Motor neuron (in vitro differentiated cells): ENCODE measurements at regions not wholly inside any gene's neighbourhood (a gene's known extent, or its start where the extent isn't known, plus 50 kb on each side); places are given as distances from the start of the nearest gene placed in this dataset.

ENCODE experiments used
- ATAC-seq, 8 experiments: fragments of 200-7000 bp; cut with Tn5 transposase; replicated peaks in 6 of 8; 2 replicates each; pipeline ENCODE4 v1.8.0; 2021; ENCODE audit warnings: mild to moderate bottlenecking in 8 of 8, moderate library complexity in 8 of 8
- H3K27ac ChIP-seq, 2 donors: fragments of 250-450 bp; sonication (Bioruptor Pico); 2 replicates each; pipeline ENCODE4 v1.9.0; 2021; ENCODE audit warnings: antibody characterized with exemption in 2 of 2, mild to moderate bottlenecking in 2 of 2, moderate library complexity in 1 of 2
- H3K4me1 ChIP-seq, 2 donors: fragments of 250-450 bp; sonication (Bioruptor Pico); replicated peaks in 1 of 2; 2 replicates each; pipeline ENCODE4 v1.6.1; 2021; ENCODE audit warnings: antibody characterized with exemption in 2 of 2, mild to moderate bottlenecking in 2 of 2, moderate library complexity in 1 of 2
- H3K4me3 ChIP-seq, 5 donors: fragments of 250-450 bp; sonication (Bioruptor Pico); 2 replicates each; pipeline ENCODE4 v1.9.0; 2021; ENCODE audit warnings: antibody characterized with exemption in 5 of 5, mild to moderate bottlenecking in 5 of 5, moderate library complexity in 4 of 5
- WGBS, 10 experiments: fragments of 450-650 bp; shearing (Covaris generic); methylation state at CpG; one replicate each; pipeline ENCODE4 v1.0.0; 2022; 5-methylcytosine and 5-hydroxymethylcytosine counted together
- in situ Hi-C, 9 experiments: fragments of 400-800 bp; cut with MboI; loops; one replicate each; pipeline ENCODE4 v1.15.0; 2021; ENCODE audit warnings: low sequenced_read_pairs in 9 of 9, low pct_unique_long_range_greater_than_20kb in 2 of 9; ENCODE audit not compliant: unreplicated experiment in 9 of 9

DNA sequence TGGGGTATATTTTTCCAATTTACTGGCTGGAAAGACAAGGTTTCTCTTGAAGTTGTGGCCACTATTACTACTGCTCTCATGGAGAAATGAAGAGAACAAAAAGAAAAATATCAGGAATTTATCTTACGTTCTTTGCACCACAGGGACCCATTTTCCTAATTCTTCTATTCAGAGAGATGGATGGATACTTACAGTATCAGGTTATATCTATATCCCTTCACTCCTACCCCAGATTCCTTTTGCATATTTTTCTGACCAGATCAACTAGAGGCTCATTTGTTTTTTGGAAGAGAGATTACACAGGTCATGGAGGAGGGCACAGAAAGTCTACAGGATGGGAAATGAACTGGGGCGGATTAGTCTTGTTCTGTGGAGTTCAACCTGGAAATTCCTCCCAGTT lies 277.2 kb upstream of the VLDLR start:
- Histone ChIP-seq H3K4me3 (no peak overlapping the region), H3K27ac (no peak overlapping the region), H3K4me1 (no peaks in the 10 kb centered on the region)
- whole genome bisulfite sequencing, 10 experiments, result 57 to 100% (median 100%) methylated on average over 1 to 2 of the region's 2 CpGs; no CpG with 5 or more reads in 1 of the 10 experiments
- in situ Hi-C loops, result no loop called here
- ATAC-seq, result no peak

DNA sequence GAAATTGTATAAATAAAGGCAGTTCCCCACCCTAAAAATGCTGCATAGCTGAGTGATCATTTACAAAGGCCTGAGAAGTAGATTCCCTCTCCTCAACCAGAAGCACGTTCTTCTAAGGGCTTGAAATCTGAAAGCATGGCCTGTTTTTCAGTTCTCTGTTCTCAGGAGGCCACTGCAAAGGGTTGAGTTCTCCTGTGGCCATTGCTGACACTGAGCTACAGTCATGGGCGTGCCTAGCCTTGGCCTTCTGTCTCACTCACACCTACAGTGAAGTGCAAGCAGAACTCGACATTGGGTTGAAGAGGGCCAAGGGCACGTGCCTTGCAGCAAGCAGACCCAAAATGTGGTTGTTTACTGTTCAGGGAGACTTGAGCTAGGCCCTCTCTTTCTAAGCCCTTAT lies 276.6 kb upstream of the VLDLR start:
- H3K4me3 ChIP-seq, result no peak overlapping the region
- 56 to 100% (median 94%) methylated on average over 1 to 3 of the region's 4 CpGs; no CpG with 5 or more reads in 3 of the 10 experiments for WGBS, 10 experiments
- in situ Hi-C loops, result no loop called here
- H3K4me1 ChIP-seq, result no peaks in the 10 kb centered on the region
- no peak overlapping the region for H3K27ac ChIP-seq
- ATAC-seq, result peak in 1 of 8 experiments; percentile 29

DNA sequence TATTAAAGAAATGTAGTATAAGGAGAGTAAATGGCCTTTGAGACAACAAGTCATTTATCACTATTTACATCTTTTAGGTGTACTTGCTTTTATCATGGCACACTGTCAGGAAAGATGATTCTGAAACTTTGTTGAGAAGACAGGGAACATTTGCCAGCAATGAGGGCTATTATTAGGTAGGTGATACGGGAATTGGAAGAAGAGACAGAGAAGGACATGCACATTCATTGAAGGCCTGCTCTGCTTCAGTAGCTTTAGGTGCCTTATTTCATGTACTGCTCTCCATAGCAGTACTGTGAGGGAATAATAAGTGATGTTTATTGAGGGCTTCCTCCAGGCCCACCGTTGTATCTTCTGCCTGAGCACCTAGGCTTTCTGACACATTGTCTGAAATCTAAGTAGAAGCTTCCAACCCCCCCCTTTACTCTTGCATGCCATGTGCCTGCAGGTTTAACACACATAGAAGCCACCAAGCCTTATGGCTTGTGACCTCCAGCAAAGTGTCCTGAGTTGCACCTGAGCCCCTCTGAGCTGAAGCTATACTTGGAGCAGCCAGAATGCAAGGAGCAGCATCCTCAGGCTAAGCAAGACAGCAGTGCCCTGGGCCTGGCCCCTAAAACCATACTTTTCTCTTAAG lies 275.2 kb upstream of the VLDLR start:
- Histone ChIP-seq H3K4me1 (no peaks in the 10 kb centered on the region), H3K27ac (no peak overlapping the region), H3K4me3 (no peak overlapping the region)
- ATAC-seq, result no peak
- WGBS, 10 experiments, result 57 to 100% (median 85%) methylated on average over 1 to 2 of the region's 2 CpGs; no CpG with 5 or more reads in 5 of the 10 experiments
- in situ Hi-C loops, result no loop called here

DNA sequence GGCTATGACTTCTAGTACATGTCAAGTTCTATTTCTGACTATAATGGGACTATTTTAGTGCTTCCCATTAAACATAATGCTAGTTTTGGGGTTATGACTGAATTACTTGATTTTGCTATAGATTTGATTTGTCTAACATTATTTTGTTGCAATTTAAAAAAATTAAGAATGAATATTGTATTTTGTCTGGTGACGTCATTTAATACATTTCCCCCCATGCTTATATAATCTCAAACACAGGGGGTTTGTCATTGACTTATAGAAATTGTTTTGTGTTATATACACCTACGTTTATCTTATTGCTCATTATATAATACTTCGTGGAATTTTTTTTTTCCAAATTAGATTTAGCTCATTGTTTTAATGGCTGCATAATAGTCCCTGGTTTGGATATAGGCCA lies 270.3 kb upstream of the VLDLR start:
- peaks cover 5 to 18% of the 10 kb centered on the region in 2 donors for H3K4me1 ChIP-seq
- no peak overlapping the region for H3K27ac ChIP-seq
- WGBS, 10 experiments, result 36 to 100% (median 90%) methylated on average over 1 to 3 of the region's 3 CpGs
- in situ Hi-C loops, result no loop called here
- H3K4me3 ChIP-seq, result no peak overlapping the region
- ATAC-seq, result no peak

DNA sequence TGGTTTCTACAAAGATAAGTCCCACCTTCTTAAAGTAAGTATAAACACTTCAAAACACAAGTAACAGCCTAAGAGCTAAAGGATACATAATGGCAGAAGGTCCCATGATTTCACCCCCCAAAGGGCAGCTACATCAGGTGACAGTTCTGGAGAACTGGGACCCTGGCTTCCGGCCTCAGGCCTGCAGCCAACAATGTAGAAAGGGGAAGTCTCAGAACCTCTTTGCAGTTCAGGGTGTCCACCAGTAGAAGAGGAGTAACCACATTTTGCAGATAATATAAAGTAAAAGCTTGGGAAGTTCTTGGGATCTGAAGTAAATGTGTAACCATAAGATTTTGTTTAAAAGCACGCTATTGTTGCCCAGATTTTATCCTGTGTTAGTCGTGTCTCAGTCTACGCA lies 267.4 kb upstream of the VLDLR start:
- in situ Hi-C loops, result no loop called here
- Histone ChIP-seq H3K27ac (no peak overlapping the region), H3K4me1 (peaks cover 7 to 26% of the 10 kb centered on the region in 2 donors), H3K4me3 (no peak overlapping the region)
- no peak for ATAC-seq
- WGBS, 10 experiments, result 29 to 96% (median 80%) methylated on average over 2 to 4 of the region's 4 CpGs; no CpG with 5 or more reads in 1 of the 10 experiments

DNA sequence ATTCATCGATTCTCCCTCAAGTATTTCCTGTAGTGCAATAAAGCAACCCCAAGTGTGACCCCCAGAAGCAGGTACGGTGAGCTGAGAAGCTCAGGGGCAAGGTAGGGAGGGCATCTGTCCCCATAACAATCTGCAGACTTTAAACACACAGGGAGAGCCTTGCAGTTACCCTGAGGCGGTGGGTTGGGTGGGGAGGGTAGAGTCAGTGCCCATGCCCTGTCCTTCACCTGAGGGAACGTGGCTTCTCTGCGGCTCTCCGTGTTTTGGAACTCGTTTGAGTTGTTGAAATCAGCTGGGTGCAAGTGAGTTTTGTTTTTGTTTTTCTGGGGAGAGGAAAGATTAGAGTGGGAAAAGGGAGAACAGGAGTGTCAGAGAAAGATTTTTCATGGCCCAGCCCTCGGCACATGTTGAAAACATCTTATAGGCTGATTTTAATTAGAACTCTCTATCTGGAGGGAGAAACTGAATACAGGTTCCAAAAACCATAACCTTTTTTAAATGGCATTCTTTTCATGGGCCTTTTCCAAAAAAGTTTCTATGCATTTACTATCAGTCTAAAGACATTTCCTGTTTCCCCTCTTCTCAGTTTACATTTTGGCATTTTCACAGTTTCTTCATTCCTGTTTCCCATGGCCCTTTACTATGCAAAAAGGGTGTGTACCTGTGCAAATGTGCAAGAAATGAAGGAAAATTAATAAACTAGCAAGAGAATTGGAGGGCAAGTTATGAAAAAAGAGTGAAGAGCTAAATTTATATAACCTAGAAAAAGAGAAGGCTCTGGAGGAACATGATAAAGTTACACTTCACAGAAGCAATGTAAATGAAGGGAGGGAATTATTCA lies 266.5 kb upstream of the VLDLR start:
- peaks cover 16 to 35% of the 10 kb centered on the region in 2 donors for H3K4me1 ChIP-seq
- ATAC-seq, result peak in 2 of 8 experiments; percentile 22 to 37
- no peak overlapping the region for H3K4me3 ChIP-seq
- H3K27ac ChIP-seq, result no peak overlapping the region
- 22 to 100% (median 73%) methylated on average over 1 to 7 of the region's 8 CpGs; no CpG with 5 or more reads in 1 of the 10 experiments for WGBS, 10 experiments
- in situ Hi-C loops, result no loop called here

DNA sequence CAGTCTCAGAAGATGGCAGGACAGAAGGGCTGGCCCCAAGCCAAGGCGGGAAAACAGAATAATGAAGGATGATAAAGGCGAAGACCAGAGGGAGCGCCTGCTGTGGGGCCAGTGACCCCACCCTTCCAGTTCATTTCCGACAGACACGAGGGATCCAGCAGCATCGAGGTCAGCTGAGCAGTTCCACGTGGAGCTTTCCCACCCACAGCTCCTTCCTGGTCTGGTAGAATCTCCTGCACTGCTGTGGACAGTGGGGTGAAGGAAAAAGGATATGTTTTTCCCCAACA lies 265.9 kb upstream of the VLDLR start:
- 0 to 80% (median 28%) methylated on average over 1 to 7 of the region's 7 CpGs for WGBS, 10 experiments
- peak; percentile 30 to 95 (median 62) for ATAC-seq
- H3K4me1 ChIP-seq, result peaks cover 22 to 39% of the 10 kb centered on the region in 2 donors
- H3K4me3 ChIP-seq, result no peak overlapping the region
- H3K27ac ChIP-seq, result peak overlapping the region in 1 of 2 donors; percentile 63
- in situ Hi-C loops, result no loop called here

DNA sequence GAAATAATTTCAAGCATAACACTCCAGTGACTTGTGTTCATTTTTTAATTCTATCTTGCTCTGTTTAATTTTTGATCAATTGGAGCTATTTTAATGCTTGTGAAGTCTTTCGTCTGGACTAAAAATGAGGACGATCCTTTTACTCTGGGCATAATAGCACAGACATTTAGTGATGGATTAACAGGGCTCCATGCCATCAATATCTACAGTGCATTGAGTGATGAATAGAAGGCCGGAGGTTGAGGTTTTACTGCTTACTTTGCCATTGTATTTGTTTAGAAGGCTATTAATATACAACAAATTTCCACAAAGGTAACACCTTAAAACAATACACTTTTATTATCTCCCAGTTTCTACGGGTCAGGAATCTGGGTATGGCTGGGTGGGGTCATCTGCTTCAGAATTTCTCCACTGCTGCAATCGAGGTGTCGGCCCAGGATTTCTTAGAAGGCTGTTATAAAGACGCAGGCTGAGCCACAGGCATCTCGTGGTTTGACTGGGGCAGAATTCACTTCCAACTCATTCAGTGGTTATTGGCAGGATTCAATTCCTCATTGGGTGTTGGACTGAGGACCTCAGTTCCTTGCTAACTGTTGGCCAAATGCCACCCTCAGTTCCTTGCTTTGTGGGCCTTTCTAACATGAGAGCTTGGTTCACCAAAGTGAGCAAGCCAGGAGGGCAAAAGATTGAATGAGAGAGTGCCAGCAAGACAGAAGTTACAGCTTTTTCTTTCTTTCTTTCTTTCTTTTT lies 265.4 kb upstream of the VLDLR start:
- in situ Hi-C loops, result no loop called here
- no peak overlapping the region for H3K4me3 ChIP-seq
- H3K27ac ChIP-seq, result peak overlapping the region in 1 of 2 donors; percentile 63
- ATAC-seq, result peak in 2 of 8 experiments; percentile 56 to 57
- WGBS, 10 experiments, result 34 to 95% (median 60%) methylated on average over 3 to 5 of the region's 8 CpGs; no CpG with 5 or more reads in 1 of the 10 experiments
- peaks cover 27 to 45% of the 10 kb centered on the region in 2 donors for H3K4me1 ChIP-seq

DNA sequence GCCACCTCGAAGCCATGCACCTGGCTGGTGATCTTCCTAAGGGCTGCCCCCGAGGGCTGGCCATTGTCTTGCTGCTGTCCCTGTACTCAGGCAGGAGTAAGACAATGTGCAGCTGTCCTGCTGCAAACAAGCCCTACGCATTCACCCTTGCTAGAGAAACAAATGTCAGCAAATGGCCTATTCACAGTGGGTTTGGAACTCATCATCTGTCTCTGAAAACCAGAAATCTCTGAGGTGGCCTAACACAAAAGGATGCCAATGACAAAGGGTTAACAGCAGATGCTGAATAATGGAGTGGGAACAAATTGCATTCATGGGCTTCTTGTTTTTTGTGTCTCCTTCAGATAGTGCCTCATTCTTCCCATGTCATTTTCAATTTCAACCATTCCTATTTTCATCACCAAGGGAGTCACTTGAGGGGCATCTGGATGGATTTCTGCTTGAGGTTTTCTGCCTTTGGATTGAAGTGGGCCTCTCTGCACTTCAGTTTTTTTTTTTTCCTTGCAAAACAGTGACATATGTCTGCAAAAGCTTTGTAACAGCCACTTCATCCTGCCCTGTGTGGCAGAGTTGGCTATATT lies 261.6 kb upstream of the VLDLR start:
- Histone ChIP-seq H3K4me3 (no peak overlapping the region), H3K4me1 (peaks cover 27 to 46% of the 10 kb centered on the region in 2 donors), H3K27ac (peak overlapping the region; percentile 64 to 89)
- WGBS, 10 experiments, result 0 to 64% (median 12%) methylated on average over 1 to 3 of the region's 3 CpGs; no CpG with 5 or more reads in 4 of the 10 experiments
- in situ Hi-C loops, result no loop called here
- peak in 5 of 8 experiments; percentile 70 to 74 (median 72) for ATAC-seq

DNA sequence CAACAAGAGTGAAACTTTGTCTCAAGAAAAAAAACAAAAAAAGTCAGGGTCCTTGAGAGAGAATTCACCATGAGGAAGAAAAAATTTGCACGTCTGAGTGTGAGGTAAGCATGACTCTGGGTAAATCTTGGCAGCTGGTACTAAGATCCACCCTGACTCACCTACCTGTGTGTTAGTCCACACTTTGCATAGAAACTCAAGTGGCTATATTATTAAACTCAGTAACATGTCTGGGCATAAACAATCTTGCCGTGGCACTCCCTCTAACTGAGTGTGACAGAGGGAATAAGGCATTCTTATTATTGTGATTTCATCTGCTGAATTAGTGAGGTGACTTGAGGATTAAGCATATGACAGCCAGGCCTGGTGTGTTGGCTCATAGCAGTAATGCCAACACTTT lies 259.4 kb upstream of the VLDLR start:
- in situ Hi-C loops, result no loop called here
- H3K4me1 ChIP-seq, result peaks cover 22 to 30% of the 10 kb centered on the region in 2 donors
- no peak overlapping the region for H3K4me3 ChIP-seq
- ATAC-seq, result no peak
- H3K27ac ChIP-seq, result no peak overlapping the region
- 48 to 100% (median 88%) methylated on average over 1 to 2 of the region's 2 CpGs; no CpG with 5 or more reads in 3 of the 10 experiments for WGBS, 10 experiments

DNA sequence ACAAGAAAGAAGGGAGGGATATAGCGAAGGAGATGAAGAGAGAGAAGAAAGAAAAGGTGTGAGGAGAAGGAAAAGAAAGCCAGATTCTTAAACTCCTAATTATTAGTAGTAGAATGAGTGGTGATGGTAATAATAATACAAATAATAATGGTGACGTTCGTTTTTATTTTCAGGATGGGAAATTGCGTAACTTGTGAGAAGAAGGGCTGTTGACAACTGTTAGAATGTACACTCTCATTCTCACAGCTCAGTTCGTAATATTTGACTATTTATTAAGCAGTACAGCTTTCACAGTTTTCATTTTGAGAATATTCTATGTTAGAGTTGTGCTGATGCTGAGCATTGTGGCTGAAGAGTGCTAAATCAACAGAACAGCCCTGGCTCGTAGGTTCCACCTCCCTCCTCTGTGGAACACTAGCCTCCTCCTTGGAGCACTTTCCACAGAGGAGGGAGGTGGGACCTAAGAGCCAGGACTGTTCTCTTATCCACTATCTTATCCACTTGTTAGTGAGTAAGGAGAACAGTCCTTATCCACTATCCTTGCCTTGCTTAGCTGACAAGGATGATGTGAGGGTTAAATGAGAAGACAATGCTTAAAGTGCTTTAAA lies 258.3 kb upstream of the VLDLR start:
- peaks cover 22 to 30% of the 10 kb centered on the region in 2 donors for H3K4me1 ChIP-seq
- 40 to 97% (median 80%) methylated on average over 1 to 6 of the region's 6 CpGs; no CpG with 5 or more reads in 1 of the 10 experiments for WGBS, 10 experiments
- H3K4me3 ChIP-seq, result no peak overlapping the region
- in situ Hi-C loops, result no loop called here
- H3K27ac ChIP-seq, result no peak overlapping the region
- no peak for ATAC-seq

DNA sequence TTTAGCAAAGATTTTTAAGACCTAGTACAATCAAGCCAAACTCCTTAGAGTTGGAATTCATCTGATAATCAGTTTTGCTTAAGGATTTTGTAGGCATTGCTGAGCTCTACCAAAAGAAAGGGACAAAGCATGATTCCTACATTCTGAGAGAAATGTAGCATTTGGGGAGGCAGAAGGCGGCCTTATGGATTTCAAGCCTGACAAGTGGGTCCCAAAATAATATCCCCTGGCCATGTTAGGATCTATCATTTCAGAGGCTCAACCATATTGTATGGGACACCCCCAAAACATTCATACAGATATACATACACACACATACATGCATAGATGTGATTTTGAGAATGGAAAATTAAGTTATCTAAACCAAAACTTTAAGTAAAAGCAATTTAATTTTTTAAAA lies 257.8 kb upstream of the VLDLR start:
- in situ Hi-C loops, result no loop called here
- Histone ChIP-seq H3K4me3 (no peak overlapping the region), H3K4me1 (peaks cover 22 to 30% of the 10 kb centered on the region in 2 donors), H3K27ac (no peak overlapping the region)
- WGBS, 10 experiments, result 33 to 100% (median 100%) methylated on average over 1 of the region's 1 CpG; no CpG with 5 or more reads in 3 of the 10 experiments
- ATAC-seq, result no peak
